DMS153 treated with DMSO at 0.1 percent for 48 hours (cell line): ENCODE measurements at regions not wholly inside any gene's neighbourhood (a gene's known extent, or its start where the extent isn't known, plus 50 kb on each side); places are given as distances from the start of the nearest gene placed in this dataset.

Source experiments
- DNase-seq: peaks from one replicate; lab custom pipeline; 2025; ENCODE audit not compliant: unreplicated experiment; lab: John Stamatoyannopoulos, UW

- DNase-seq, result no peak
Observed at GRCh38 chr16:86681031-86681756, 102.8 kb downstream of the FOXL1 start.

DNA sequence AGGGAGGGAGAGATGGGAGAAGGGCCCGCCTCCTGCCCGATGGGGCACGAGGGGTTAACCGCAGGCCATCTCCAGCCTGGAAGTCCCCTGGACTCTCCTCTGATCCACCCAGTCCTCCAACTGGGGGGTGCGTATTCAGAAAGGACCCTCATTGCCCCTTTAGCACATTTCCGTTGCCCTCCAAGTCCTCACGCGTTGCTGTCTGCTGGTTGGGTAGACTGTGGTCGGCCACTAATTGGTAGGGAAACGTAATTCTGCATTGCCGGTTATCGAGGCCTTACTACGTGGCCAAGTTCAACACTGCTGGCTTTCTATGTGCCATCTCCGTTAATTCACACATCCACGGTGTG lies 103.4 kb downstream of the FOXL1 start:
- DNase-seq, result no peak

- DNase-seq, result no peak
Observed at GRCh38 chr16:86682219-86682904, 104.0 kb downstream of the FOXL1 start.

GRCh38 chr16:86683441-86684194 lies 105.3 kb downstream of the FOXL1 start:
- DNase-seq, result no peak

GRCh38 chr16:86685076-86685475 lies 106.7 kb downstream of the FOXL1 start:
- no peak for DNase-seq

DNA sequence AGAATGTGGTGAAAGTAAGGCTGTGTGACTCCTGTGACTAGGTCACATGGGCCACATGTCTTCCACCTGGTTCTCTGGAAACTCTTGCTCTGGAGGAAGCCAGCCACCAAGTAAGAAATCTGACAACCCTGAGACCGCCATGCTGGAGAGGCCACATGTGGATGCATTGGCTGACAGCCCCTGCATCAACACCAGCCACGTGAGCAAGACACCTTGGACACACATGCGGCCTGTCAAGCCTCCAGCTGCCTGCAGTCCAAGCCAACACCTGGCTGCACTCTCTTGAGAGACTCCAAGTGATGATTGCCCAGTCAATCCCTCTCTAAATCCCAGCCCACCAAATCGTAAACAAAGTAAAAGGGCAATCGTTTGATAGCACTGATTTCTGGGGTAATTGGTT lies 112.6 kb downstream of the FOXL1 start:
- DNase-seq, result no peak

- no peak for DNase-seq
Observed at GRCh38 chr16:86692426-86692825, 114.1 kb downstream of the FOXL1 start.

- DNase-seq, result no peak
Observed at GRCh38 chr16:86693033-86693432, 114.7 kb downstream of the FOXL1 start.

DNA sequence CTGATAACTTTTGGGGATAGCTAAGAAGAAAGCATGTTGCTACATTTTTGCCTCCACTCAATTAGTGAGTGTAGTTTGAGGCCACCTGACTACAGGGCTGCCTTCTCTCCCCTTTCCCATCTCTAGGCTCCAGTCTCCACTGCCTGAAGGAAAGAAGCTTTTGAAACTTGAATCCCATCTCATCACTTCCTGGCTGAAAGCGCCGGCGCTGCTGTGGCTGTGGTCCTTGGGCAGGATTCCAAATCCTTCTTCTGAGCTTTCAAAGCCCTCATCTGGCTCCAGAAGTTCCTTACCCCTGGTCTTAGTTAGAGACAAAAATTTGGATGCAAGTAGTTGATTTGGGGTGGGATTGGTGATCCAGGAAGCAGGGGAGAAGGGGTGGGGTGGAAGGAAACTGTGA lies 119.4 kb downstream of the FOXL1 start:
- DNase-seq, result no peak

DNA sequence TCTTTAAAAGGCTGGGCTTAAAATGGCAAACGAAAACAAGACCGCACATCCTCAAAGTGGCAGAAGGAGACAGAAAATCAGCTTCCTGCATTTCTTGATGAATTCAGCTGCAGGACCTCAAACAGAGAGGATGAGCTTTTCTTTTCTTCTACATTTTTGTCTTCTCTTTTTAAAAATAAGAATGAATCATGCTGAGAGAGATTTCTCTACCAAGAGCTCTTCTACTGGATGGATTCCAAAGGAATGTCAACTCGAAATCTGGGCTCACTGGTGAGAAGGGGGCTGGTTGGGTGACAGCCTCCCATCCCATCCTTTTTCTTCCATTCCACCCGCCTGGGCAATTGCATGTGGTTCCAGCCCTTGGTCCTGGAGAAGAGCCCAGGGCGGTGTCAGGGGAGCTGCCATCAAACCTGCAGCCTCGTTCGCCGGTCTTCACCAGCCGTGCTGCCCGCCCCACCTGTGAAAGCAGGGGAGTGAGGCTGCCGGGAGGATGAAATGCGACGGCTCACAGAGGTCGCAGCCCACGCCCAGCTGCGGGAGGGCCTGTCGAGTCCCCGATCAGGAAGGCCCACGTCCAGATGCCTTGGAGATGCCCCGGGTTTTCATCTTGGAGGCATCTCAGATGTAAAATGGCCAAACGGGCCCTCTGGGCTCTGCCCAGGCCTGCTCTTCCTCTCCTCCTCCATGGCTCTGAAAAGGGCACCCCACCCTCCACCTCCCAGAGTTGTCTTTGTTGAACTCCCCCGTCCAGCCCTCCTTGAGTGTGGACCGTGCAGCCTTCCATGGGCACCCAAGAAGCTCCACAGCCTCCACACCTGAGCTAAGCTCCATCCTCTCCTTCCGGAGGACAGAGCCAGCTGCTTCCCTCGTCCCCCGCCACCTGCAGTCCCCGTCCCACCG lies 121.9 kb downstream of the FOXL1 start:
- no peak for DNase-seq

DNA sequence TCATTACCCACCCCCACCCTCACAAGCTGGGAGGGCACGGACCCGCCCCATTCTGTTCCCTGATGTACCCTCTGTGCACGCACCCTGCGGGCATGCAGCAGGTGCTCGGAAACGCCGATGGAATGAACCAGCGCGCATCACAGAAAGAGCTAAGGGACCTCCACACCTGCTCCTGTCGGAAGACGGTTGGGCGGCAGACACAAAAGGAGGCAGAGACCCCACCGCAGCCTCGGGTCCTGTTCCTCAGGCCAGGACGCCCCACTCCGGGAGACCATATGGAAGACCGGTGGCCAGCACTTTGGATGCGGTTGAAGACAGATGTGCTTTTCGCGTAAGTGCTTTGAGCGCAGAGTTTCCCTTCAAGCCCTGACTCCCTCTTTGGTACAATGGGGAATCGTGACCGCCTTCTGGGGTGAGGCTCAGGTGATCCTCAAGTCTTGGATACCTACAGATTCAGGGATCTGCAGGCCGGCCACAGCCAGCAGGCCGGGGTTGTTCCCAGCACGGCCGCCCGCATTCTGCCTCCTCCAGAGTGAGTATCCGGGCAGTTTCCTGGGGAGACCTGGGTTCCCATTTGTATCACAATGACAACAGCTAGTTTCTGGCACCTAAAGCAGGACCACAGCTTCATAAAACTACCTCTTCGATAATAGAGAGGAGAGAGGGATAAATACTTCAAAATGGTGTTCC lies 123.1 kb downstream of the FOXL1 start:
- no peak for DNase-seq

- DNase-seq, result no peak
Observed at GRCh38 chr16:86702824-86703588, 124.7 kb downstream of the FOXL1 start.

GRCh38 chr16:86704516-86704915 lies 126.2 kb downstream of the FOXL1 start:
- DNase-seq, result no peak

- no peak for DNase-seq
Observed at GRCh38 chr16:86706726-86707125, 128.4 kb downstream of the FOXL1 start.

DNA sequence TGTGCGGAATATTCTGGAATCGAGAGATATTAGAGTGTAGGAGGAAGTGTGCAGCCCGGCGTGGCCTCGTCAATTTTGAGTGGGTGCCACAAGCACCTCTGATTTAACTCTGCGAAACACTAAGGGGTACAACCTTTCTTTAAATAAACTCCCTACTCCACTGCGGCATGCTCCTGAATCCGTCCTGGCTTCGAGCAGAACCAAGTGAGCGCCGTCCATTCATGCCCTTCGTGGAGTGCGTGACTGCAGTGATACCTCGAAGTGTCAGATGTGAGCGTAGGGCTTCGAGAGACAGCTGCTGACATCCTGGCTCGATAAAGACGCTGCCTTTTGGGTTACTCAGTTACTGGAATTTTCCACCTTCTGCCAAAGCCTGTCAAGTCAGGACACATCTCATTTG lies 128.8 kb downstream of the FOXL1 start:
- DNase-seq, result no peak

DNA sequence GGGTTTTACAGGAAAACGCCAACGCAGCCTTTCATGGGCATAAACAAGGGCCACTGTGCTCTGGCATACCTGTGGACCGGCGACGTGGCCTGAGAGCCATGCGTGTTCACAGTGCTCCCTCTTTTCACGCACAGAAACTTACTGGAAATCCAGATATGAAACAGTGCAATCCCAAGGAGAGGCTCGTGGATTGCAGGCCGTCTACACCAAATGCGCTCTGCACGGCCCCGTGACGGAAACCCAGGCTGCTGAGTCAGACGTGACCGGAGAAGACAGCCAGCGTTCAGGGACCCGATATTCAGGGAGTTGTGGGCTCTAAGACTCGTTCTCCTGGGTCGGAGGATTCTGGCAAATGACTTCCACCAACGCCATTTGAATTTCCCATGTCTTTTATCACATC lies 129.2 kb downstream of the FOXL1 start:
- DNase-seq, result no peak

DNA sequence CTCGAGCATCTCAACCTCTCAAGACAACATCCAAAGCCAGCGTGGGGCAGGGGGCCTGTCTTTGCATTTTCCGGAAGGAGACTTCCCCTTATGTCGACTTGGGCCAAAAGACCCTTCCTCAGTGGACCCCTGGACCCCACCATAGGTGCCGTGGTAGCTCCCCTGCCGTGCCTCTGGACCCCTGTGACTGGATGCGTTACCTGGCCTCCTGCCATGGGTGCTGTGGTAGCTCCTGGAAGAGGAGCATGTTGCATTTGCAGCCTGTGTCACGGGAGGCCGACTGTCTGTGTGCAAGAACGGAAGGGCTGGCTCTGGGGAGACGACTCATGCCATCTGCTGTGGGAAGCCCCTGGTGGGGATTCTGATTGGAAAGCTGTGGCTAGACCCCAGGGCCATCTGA lies 130.1 kb downstream of the FOXL1 start:
- DNase-seq, result no peak

GRCh38 chr16:86709103-86709502 lies 130.8 kb downstream of the FOXL1 start:
- DNase-seq, result no peak

GRCh38 chr16:86709902-86710601 lies 131.7 kb downstream of the FOXL1 start:
- no peak for DNase-seq
